Stimulated activated CD8-positive, alpha-beta memory T cell treated with anti-CD3 and anti-CD28 coated beads, Interleukin-7, amount 100 ng/mL, for 48 hours (primary cell): ENCODE measurements at regions not wholly inside any gene's neighbourhood (a gene's known extent, or its start where the extent isn't known, plus 50 kb on each side); places are given as distances from the start of the nearest gene placed in this dataset.

Experiments used
- DNase-seq, 2 donors: peaks; one replicate each; pipeline ENCODE4 v3.0.0-alpha.2; 2020; ENCODE audit warnings: low read depth in 1 of 2; ENCODE audit errors: extremely low read depth in 1 of 2

- no peak for DNase-seq
Observed at GRCh38 chr6:71476872-71477271, 188.3 kb downstream of the OGFRL1 start.

GRCh38 chr6:71478834-71479541 is 190.4 kb downstream of the OGFRL1 start:
- DNase-seq, result no peak

GRCh38 chr6:71480577-71480976 is 192.0 kb downstream of the OGFRL1 start:
- DNase-seq, result no peak

- DNase-seq, result no peak
Observed at GRCh38 chr6:71481011-71481410, 192.4 kb downstream of the OGFRL1 start.

- no peak for DNase-seq
Observed at GRCh38 chr6:71481801-71482200, 193.2 kb downstream of the OGFRL1 start.

GRCh38 chr6:71482742-71483141 is 194.1 kb downstream of the OGFRL1 start:
- no peak for DNase-seq

GRCh38 chr6:71486461-71486860 is 197.8 kb downstream of the OGFRL1 start:
- no peak for DNase-seq

- DNase-seq, result no peak
Observed at GRCh38 chr6:71488186-71488585, 199.6 kb downstream of the OGFRL1 start.

GRCh38 chr6:71489736-71490135 is 201.1 kb downstream of the OGFRL1 start:
- no peak for DNase-seq

GRCh38 chr6:71490876-71491275 is 202.3 kb downstream of the OGFRL1 start:
- DNase-seq, result no peak

GRCh38 chr6:71491844-71492243 is 203.2 kb downstream of the OGFRL1 start:
- DNase-seq, result no peak

- DNase-seq, result no peak
Observed at GRCh38 chr6:71492668-71493067, 204.1 kb downstream of the OGFRL1 start.

- DNase-seq, result no peak
Observed at GRCh38 chr6:71496018-71496721, 207.6 kb downstream of the OGFRL1 start.

- DNase-seq, result no peak
Observed at GRCh38 chr6:71496722-71497033, 208.1 kb downstream of the OGFRL1 start.

- no peak for DNase-seq
Observed at GRCh38 chr6:71498638-71499037, 210.0 kb downstream of the OGFRL1 start.

- no peak for DNase-seq
Observed at GRCh38 chr6:71499667-71500066, 211.1 kb downstream of the OGFRL1 start.

GRCh38 chr6:71502168-71502567 is 213.6 kb downstream of the OGFRL1 start:
- no peak for DNase-seq

- DNase-seq, result no peak
Observed at GRCh38 chr6:71502956-71503355, 214.3 kb downstream of the OGFRL1 start.

GRCh38 chr6:71507183-71507582 is 218.6 kb downstream of the OGFRL1 start:
- DNase-seq, result no peak

GRCh38 chr6:71509191-71510005 is 220.8 kb downstream of the OGFRL1 start:
- no peak for DNase-seq

GRCh38 chr6:71510057-71510713 is 221.6 kb downstream of the OGFRL1 start:
- DNase-seq, result no peak
